ENCODE measurements at regions not wholly inside any gene's neighbourhood (a gene's known extent, or its start where the extent isn't known, plus 50 kb on each side); places are given as distances from the start of the nearest gene placed in this dataset.

DNA sequence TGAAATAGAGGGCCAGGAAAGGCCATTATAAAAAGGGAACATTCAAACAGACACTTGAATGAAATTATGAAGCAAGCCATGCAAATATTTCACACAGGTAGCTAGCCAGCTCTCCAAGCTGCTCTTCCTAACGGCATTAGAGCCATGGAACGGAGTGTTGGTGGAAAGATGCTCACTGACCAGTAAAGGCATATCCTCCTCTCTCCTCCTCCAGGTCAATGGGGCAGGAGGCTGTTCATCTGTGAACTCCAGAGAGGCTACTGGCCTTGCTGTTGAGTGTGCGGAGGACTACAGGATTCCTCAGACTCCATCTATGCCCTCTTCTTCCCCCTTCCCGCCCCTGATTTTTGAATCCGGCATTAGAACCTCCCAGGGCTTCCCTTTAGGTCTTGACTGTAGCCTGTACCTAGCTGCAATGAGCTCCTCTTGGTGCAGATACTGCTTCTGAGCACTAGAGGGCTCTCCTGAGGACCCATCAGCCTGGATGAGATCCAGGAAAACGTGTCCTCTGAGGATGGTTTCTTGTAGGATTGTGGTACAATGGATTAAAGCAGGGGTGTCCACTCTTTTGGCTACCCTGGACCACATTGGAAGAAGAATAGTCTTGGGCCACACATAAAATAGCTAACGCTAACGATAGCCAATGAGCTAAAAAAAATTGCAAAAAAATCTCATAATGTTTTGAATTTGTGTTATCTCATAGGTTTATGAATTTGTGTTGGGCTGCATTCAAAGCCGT is 162.2 kb downstream of the SREK1 start:
- peak in 2 of 3 donors; percentile 29 to 60 for DNase-seq (ENCODE audit: low read depth in 2 of 3, low spot score in 2 of 3)

DNA sequence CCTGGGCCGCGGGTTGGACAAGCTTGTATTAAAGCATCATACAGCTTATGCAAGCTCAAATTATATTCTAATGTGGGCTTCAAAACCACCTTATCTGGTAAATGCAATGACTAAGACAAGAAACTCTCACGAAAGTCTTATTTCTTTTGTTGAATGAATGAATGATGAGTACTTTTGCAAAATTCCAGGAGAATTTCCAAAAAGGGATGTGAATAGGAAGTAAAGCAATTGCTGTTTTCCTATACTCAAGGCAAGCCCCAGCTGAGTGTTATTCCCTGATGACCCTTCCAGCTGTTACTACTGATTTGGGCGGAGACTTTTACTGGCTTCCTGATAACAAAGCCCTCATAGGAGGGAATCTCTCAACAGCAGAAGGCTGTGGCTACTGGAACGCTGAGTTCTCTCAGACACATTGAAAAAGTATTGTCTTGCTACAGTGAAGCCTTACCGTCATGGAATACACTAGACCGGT is 162.8 kb downstream of the SREK1 start:
- no peak for DNase-seq (ENCODE audit: low read depth in 2 of 3, low spot score in 2 of 3)

DNA sequence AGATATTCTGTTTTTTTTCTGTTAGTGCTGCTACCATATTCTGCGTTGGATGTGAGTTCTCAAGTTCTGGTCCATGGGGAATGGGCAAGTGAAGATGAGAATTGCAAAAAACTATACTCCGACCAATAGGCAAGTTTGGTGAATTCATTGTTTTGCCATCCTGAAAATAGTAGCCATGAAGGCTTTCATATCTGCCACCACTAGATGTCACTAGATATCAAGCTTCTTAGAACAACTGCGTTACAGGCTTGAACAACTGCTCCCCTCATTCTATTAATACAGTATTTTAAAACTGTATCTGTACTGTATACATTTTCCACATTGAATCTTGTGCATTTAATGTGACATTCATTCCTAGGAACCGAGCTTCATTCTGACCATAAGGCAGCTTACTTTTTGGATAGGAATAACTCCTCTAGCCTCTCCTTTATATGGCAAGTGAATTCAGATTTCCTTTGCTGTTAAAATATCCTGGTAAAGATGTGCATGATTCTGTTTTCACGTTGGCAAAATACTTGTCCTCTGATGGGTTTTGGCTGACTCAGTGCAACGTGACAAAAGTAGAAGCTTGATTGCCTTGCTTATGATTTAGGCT is 163.6 kb downstream of the SREK1 start:
- peak in 2 of 3 donors; percentile 48 to 82 for DNase-seq (ENCODE audit: low read depth in 2 of 3, low spot score in 2 of 3)

DNA sequence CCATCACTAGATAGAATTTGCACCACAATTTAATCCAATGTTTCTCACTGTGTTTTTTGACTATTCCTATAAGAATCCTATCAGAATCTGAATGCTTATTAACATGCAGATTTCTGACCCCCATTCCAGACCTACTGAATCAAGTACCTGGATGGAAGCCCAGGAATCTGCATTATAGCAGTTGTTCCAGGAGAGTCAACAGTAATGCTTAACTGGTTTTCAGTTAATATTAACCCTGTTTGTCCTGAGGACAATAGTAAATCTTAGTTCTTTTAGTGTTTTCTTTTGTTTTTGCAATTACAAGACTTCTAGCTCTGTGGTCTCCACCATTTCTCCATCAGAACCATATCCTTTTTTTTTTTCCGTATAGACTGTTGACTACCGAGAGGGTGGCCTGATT is 168.2 kb downstream of the SREK1 start:
- no peak for DNase-seq (ENCODE audit: low read depth in 2 of 3, low spot score in 2 of 3)

DNA sequence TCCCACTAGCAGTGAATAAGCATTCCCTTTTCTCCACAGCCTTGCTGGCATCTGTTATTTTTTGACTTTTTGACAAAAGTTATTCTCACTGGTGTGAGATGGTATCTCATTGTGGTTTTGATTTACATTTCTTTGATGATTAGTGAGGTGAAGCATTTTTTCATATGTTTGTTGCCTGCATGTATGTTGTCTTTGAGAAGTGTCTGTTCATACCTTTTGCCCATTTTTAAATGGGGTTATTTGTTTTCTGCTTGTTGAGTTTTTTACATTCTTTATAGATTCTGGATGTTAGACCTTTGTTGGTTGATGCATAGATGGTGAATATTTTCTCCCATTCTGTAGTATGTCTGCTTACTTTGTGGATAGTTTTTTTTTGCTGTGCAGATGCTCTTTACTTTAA is 171.7 kb downstream of the SREK1 start:
- no peak for DNase-seq (ENCODE audit: low read depth in 2 of 3, low spot score in 2 of 3)

DNA sequence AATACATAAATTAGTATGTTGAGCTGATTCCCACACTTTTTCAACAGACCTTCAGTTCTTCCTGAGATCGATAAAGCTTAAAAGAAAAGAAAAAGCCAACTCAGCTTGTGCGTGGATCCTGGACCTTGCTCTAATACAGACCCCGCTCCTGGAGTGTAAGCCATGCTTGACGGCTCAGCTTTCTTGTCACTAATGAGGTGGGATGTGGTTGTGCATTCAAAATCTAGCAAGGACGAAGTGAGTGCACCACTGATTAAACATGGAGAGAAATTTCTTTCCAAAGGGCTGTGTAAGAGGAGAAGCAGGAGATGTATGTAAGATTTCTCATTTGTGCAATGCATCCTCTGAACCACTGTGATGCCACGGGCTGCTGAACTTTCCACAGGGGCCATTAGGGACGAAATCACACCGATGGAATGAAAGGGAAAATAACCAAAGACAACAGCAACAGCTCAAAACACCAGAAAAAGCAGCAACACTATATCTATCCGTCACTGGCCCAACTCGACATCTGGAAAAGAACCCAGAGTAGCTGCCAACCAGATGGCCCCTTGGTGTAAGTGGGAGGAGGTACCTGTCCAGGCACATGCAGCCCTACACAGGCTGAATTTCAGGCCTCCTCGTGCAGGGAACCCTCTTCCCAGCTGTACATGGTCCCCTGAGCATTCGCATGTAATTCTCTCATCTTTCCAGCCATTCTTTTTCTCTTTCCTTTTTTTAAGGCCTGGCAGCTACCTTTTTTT is 178.9 kb downstream of the SREK1 start:
- DNase-seq (ENCODE audit: low read depth in 2 of 3, low spot score in 2 of 3): no peak

DNA sequence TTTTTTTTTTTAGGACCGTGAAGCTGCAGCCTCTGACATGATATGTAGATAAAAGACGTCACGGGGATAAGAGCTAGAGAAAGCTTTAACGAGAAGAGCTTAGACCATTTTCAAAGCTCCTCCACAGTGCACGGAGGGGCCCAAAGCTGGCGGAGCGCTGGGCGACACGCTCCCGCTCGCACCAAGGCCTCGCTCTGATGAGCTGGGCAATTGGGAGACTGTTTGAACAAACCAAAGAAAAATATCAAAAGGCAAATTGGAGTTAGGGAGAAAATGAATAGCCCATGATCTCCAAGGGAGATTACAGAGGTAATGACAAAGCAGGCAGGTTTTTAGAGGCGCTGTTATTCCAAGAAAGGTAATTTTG is 179.4 kb downstream of the SREK1 start:
- no peak for DNase-seq (ENCODE audit: low read depth in 2 of 3, low spot score in 2 of 3)

DNA sequence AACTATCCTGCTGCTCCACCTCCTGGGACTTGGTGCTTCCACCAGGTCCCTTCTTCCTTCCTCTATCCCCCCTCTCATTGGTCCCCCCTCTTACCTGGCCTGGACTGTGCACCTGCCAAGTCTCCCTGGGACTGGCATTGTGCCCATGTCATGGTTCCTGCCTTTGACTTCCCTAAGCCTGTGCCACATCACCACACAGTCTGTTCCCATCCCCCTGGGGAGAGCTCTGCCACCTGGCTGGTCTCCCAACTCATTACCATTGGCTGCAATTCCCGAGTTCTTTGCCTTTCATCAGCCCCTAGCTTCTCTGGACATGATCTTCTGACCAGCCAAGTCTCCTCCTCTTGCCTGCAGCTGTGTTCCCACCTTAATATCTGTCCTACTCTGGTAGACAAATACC is 180.3 kb downstream of the SREK1 start:
- no peak for DNase-seq (ENCODE audit: low read depth in 2 of 3, low spot score in 2 of 3)

DNA sequence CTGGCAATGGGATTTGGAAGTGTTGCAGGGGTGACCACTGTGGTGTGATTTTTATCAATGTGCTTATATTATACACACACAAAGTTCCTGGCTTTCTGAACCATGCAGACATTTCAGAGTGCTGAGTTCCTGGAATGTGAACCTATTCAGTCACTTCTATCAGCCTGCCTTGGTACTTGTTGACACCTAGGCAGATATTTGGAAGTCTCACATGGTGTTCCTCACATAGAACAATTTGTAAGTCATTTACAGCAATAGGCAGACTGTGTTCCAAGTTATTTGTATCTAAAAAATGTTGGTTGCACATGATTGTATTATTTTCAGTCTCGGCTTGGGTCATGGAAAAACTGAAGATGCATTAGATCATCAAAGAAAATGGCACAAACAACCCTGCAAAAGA is 182.2 kb downstream of the SREK1 start:
- DNase-seq (ENCODE audit: low read depth in 2 of 3, low spot score in 2 of 3): no peak

DNA sequence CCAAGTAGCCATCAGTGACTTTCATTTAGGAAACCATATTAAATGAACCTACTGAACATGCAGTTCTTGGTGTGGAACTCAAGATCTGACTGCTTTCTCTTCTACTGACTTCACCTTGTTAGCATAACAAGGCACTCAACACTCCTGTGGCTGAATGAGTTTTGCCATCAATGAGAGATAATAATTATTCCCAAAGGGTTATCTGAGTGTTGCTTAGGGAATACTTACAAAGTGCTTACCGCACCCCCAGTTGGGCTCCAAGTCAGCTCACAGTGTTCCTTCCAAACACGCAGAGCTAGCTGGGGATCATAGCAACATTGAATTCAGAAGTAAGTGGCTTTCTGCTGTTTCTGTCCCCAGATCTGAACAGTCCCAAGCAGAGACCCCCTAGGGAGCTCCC is 182.9 kb downstream of the SREK1 start:
- DNase-seq (ENCODE audit: low read depth in 2 of 3, low spot score in 2 of 3): no peak

DNA sequence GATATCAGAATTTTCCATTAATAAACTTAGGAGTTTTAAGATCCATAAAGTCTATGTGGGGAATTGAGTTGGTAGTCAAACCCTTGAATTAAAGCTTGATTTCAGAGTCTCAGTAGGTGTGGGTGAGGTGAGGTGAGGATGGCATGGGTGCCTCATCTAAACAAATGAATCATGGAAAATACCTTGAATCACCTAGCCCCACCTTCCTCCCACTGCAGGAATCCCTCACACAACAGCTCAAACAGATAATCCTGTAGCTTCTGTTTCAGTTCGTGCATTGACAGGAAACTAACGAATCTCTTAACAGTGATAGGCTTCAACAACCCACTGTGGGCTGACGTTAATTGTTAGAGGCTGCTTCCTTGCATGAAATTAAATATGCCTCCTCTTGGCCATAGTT is 185.0 kb downstream of the SREK1 start:
- DNase-seq (ENCODE audit: low read depth in 2 of 3, low spot score in 2 of 3): no peak

DNA sequence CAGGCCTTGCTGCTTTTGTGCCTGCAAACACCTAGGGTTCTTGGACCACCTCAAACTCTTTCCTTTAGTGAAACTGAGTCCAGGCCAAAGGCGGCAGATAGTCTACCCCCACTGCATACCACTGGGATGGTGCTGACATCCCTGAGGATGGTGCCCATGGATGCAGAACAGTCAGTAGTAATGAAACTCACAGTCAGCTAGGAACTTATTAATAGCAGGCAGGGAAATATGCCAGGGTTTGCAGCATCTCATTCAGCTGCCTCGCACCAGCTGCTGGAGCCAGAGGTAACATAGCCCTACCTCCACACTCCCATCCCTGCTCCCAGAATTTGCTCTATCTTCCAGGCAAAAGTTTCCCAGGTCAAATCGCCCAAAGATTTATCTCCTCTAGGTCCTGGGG is 189.1 kb downstream of the SREK1 start:
- DNase-seq (ENCODE audit: low read depth in 2 of 3, low spot score in 2 of 3): no peak

DNA sequence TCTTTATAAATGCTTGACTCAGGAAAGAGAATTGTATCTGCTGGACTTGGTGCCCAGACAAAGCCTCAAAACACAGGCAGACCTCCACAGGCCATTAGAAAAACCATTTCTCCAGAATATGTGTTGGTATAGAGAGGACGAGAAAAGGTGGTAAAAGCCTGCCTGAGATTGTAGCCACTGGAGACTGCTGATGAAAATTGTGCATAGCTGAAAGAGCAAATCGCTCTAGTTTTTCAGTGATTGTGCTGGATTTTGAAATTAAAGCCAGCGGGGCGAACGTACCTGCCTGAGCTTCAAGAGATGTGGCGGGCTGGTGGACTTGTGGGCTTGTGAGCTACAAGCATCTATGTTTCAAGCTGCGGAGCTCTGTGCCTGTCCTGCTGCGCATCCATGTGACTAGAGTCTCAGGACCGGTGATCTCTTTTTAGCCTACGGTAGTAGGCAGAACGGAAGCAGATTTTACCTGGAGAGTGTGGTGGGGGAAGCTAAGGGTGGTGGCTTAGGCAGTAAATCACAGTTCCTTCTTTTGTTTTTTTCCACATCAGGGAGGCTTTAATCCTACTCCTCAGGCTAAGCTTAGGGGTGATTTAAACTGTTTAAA is 193.6 kb downstream of the SREK1 start:
- DNase-seq (ENCODE audit: low read depth in 2 of 3, low spot score in 2 of 3): no peak

DNA sequence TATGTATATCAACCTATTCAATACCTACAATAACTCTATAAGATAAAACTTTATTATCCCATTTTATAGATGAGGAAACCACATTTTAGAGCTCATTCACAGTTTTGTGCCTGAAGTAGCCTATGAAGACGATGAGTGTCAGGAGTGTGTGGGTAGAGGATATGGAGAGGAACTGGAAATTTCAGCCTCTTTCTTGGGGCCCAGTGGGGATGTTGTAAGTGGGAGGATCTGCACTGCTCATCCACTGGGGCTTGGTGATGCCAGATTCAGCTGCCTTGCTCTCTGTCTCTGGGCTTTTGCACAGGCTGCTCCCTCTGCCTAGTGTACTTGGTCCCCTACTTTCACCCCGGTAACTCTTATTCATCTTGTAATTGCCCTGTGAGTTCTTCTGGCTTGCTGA is 194.7 kb downstream of the SREK1 start:
- no peak for DNase-seq (ENCODE audit: low read depth in 2 of 3, low spot score in 2 of 3)

DNA sequence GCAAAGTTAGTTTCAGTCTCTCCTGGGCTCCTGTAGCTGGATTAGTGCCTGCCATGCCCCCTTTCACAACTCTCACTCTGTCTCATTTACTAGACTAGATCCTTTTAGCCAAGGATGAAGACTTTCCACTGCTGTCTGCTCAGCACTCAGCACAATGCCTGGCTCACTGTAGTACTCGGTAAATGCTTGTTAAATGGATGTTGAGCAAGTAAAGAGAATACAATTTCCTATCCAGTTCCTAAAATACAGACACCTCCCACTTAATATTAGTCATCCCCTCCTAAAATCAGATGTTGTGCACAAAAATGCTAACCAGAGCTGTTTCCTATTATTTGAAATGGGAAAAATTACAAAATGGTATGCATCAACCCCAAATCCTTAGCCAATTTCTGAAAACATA is 195.8 kb downstream of the SREK1 start:
- no peak for DNase-seq (ENCODE audit: low read depth in 2 of 3, low spot score in 2 of 3)

DNA sequence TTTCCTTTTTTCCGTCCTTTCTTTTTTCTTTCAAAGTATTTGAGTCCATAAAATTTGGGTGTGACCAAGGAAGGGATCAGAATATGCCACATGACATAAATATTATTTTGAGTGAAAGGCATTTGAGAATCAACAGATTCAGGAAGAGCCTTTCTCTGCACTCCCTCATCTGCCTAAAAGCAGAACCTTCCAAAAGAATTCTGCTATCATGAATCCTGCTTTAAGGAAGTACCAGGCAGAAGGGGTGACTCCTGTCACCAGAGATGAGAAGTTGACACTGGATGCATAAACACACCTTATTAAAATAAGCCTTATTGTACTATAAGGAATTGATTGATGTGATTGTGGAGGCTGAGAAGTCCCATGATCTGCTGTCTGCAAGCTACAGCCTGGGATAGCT is 196.7 kb downstream of the SREK1 start:
- no peak for DNase-seq (ENCODE audit: low read depth in 2 of 3, low spot score in 2 of 3)

DNA sequence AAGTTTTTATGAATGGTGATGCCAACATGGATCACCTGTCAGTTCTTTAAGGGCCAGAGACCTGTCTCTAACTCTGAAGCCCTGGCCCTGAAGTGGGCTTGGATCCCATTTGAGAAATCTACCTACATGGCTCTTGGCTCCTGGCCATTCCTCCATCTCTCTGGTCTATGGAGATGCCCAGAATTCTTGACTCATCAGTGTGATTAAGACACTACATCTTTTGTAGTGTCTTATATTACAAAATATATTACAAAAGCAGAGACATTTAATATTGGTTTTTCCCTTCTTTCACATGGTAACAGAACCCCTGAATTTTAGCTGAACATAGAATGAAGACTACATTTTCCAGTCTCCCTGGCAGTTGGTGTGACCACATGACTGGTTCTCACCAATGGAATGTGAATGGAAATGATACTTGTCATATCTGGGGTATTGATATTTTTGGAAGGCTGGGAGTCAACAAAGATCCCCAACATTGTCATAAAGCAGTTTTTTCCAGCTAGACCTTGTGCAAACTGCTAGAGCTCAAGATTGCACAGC is 198.3 kb downstream of the SREK1 start:
- no peak for DNase-seq (ENCODE audit: low read depth in 2 of 3, low spot score in 2 of 3)

DNA sequence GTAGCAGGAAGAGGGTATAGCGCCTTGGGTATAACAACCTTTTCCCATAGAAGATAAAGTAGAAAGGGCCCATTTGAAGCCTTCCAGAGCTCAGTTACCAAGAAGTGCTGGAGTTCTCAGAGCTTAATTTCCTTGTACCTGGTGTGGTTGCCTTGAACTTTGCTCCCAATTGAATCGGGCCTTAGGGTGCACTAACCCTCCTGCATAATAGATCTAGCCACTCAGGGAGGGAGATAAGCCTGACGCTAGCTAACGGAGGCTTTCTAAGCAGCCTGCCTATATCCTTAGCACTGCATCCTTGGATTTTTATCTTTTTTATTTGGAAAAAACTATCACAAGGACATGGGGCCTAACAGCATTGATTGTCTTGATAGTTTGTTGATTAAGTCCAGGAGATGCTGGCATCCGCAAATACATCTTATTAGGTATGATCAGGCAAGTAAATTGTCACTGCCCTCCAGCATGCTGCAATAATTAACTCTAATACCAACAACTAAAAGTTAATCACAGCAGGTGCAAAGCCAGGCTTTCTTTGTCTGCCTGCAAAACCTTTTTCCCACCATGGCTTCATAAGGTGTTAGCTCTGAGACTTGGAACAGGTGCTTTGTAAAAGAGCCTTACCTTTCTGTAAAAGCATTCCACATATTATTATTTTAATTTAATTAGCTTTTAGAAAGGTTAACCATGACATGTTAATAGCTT is 199.4 kb downstream of the SREK1 start:
- DNase-seq (ENCODE audit: low read depth in 2 of 3, low spot score in 2 of 3): no peak

DNA sequence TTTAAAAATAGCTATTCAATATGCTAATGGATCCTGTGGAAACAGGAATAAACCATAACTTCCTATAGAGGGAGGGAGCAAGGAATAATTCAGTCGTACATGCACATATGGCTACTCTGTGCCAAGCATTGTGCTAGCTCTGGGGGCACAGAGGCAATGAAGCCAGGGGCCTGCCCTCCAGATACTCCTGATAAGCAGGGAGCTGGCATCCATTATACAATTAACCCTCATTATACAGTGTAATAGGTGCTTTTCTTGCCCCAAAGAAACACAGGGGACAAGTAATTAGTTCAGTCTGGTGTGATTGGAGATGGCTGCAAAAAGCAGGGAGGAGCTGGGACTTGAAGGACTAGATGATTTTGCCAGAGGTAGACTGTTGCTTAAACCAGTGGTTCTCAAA is 200.4 kb downstream of the SREK1 start:
- DNase-seq (ENCODE audit: low read depth in 2 of 3, low spot score in 2 of 3): no peak

DNA sequence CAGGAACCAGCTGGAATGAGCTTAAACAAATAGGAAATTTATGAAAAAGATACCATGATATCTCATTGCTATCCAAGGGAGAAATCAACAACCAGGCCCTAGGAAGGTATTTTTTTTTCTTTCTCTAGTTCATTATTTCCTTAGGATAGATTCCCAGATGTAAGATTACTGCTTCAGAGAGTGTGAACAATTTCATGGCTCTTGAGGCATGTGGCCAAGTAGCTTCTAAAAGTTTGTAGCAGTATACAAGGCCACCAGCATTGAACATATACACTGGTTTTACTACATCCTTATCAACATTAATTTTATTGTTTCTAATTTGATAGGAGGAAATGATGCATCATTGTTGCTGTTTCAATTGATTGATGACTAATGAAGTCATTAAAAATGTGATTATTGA is 201.2 kb downstream of the SREK1 start:
- DNase-seq (ENCODE audit: low read depth in 2 of 3, low spot score in 2 of 3): no peak

DNA sequence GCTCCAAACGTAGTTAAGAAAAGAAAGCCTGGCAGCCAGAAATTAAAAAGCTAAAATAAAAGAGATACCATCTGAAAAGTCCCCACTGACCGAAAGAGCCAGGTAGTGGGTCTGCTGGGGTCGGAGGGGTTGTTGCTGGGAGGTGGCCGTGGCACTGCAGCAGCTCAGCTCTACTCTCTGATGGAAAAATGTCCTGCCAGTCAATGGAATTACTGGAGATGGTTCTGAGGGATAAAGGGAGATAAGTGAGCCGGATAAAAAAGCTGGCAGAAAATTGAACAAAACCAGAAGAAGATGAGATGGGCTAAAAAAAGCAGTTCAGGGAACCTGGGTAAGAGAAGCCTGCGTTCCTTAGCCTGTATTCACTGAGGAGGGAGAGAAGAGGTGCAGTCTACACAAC is 202.8 kb downstream of the SREK1 start:
- DNase-seq (ENCODE audit: low read depth in 2 of 3, low spot score in 2 of 3): no peak
